Liver (tissue), 3 donors: ENCODE measurements at regions not wholly inside any gene's neighbourhood (a gene's known extent, or its start where the extent isn't known, plus 50 kb on each side); places are given as distances from the start of the nearest gene placed in this dataset.

Source experiments
- CTCF ChIP-seq: fragments of 150-350 bp; IDR thresholded peaks from 2 replicates; pipeline ENCODE4 v1.5.1; 2017; ENCODE audit warnings: improper control_type of control experiment, low read depth, low read length; ENCODE audit not compliant: missing input control
- EGR1 ChIP-seq, 2 donors: IDR thresholded peaks; 2 replicates each; pipeline ENCODE4 v1.6.1; 2016 to 2018; ENCODE audit warnings: antibody characterized with exemption in 2 of 2, low read depth in 2 of 2
- FOXA1 ChIP-seq: IDR thresholded peaks from 2 replicates; pipeline ENCODE4 v1.6.1; 2016; ENCODE audit warnings: antibody characterized with exemption
- GABPA ChIP-seq, 2 donors: IDR thresholded peaks in 1 of 2; conservative IDR thresholded peaks in 1 of 2; 2 replicates each; pipeline ENCODE4 v1.6.1; 2016; ENCODE audit warnings: antibody characterized with exemption in 2 of 2, mild to moderate bottlenecking in 1 of 2, moderate library complexity in 1 of 2
- JUND ChIP-seq, 2 donors: IDR thresholded peaks; 2 replicates each; pipeline ENCODE4 v1.6.1; 2016; ENCODE audit warnings: antibody characterized with exemption in 2 of 2
- MAX ChIP-seq: IDR thresholded peaks from 2 replicates; pipeline ENCODE4 v1.6.1; 2016; ENCODE audit warnings: antibody characterized with exemption
- NR2F2 ChIP-seq: IDR thresholded peaks from 2 replicates; pipeline ENCODE4 v1.6.1; 2016; ENCODE audit warnings: antibody characterized with exemption
- RAD21 ChIP-seq, 2 donors: IDR thresholded peaks; 2 replicates each; pipeline ENCODE4 v1.6.1; 2016; ENCODE audit warnings: antibody characterized with exemption in 2 of 2, mild to moderate bottlenecking in 2 of 2
- REST ChIP-seq: IDR thresholded peaks from 2 replicates; pipeline ENCODE4 v1.6.1; 2016; ENCODE audit warnings: antibody characterized with exemption, mild to moderate bottlenecking
- SP1 ChIP-seq: IDR thresholded peaks from 2 replicates; pipeline ENCODE4 v1.6.1; 2018; ENCODE audit warnings: antibody characterized with exemption, mild to moderate bottlenecking
- TAF1 ChIP-seq: conservative IDR thresholded peaks from 2 replicates; pipeline ENCODE4 v1.6.1; 2016; ENCODE audit warnings: antibody characterized with exemption, mild to moderate bottlenecking
- YY1 ChIP-seq: IDR thresholded peaks from 2 replicates; pipeline ENCODE4 v1.6.1; 2016; ENCODE audit warnings: antibody characterized with exemption, mild to moderate bottlenecking
- ZBTB33 ChIP-seq: IDR thresholded peaks from 2 replicates; pipeline ENCODE4 v1.6.1; 2016; ENCODE audit warnings: antibody characterized with exemption
- donor health status: healthy.
- donor health status: healthy.

- TF ChIP-seq CTCF (no peak), EGR1 (IDR thresholded peaks at IDR 0.05; ENCODE audit: low read depth in 2 of 2) (no peak), YY1 (no peak), REST (no peak), TAF1 (no peak), JUND (IDR thresholded peaks at IDR 0.05) (no peak), FOXA1 (no peak), RAD21 (IDR thresholded peaks at IDR 0.05) (no peak), MAX (no peak), GABPA (IDR thresholded peaks at IDR 0.05 in 1 of 2, conservative IDR thresholded peaks at IDR 0.05 in 1 of 2) (no peak), SP1 (no peak), ZBTB33 (no peak), NR2F2 (no peak)
These were observed 166.1 kb downstream of the SLC28A3 start for GRCh38 chr9:84174486-84174885.
